HepG2 (cell line): ENCODE measurements at regions not wholly inside any gene's neighbourhood (a gene's known extent, or its start where the extent isn't known, plus 50 kb on each side); places are given as distances from the start of the nearest gene placed in this dataset.
"Not testable (repeated sequence)": the region's sequence is repeated elsewhere in the genome, so short reads cannot be mapped to it uniquely, and the experiment has no call there.

ENCODE experiments used
- ARNT ChIP-seq: fragments of 450-650 bp; IDR thresholded peaks from 2 replicates; pipeline ENCODE4 v1.6.1; 2017
- CC2D1A ChIP-seq: sonication (generic); formaldehyde crosslinking; IDR thresholded peaks from 2 replicates; pipeline ENCODE4 v1.8.1; 2023; ENCODE audit warnings: mild to moderate bottlenecking, missing genetic modification reagents
- DPF2 ChIP-seq: sonication (generic); formaldehyde crosslinking; IDR thresholded peaks from 2 replicates; pipeline ENCODE4 v1.4.0; 2020; ENCODE audit warnings: mild to moderate bottlenecking, low read depth, missing genetic modification reagents, borderline replicate concordance
- ETV5 ChIP-seq: IDR thresholded peaks from 2 replicates; pipeline ENCODE4 v1.6.1; 2018; ENCODE audit warnings: missing biosample characterization, missing genetic modification reagents, inconsistent platforms, borderline replicate concordance
- HCFC1 ChIP-seq: fragments of 150-350 bp; IDR thresholded peaks from 2 replicates; pipeline ENCODE4 v1.6.1; 2014; ENCODE audit warnings: low read depth, low read length
- JDP2 ChIP-seq: sonication (generic); formaldehyde crosslinking; IDR thresholded peaks from 2 replicates; pipeline ENCODE4 v1.8.1; 2022; ENCODE audit warnings: missing genetic modification reagents, borderline replicate concordance
- RBM22 ChIP-seq: fragments of 200-400 bp; formaldehyde crosslinking; optimal IDR thresholded peaks from 2 replicates; pipeline ENCODE3; 2017; ENCODE audit warnings: mild to moderate bottlenecking, low read length, moderate library complexity
- ZNF337 ChIP-seq: sonication (generic); formaldehyde crosslinking; IDR thresholded peaks from 2 replicates; pipeline ENCODE4 v1.5.1; 2020; ENCODE audit warnings: missing genetic modification reagents, low read depth, mild to moderate bottlenecking, borderline replicate concordance
- ZNF33A ChIP-seq: sonication (generic); formaldehyde crosslinking; IDR thresholded peaks from 2 replicates; pipeline ENCODE4 v1.5.1; 2020; ENCODE audit warnings: missing genetic modification reagents, mild to moderate bottlenecking, moderate library complexity, borderline replicate concordance
- ZNF713 ChIP-seq: sonication (generic); formaldehyde crosslinking; IDR thresholded peaks from 2 replicates; pipeline ENCODE4 v1.4.0; 2020; ENCODE audit warnings: mild to moderate bottlenecking, missing genetic modification reagents
- ZNF749 ChIP-seq: sonication (generic); formaldehyde crosslinking; IDR thresholded peaks from 2 replicates; pipeline ENCODE4 v1.8.0; 2022; ENCODE audit warnings: mild to moderate bottlenecking, missing genetic modification reagents, moderate library complexity, borderline replicate concordance
- TF ChIP-seq, protein P1 (sequence below): sonication (generic); formaldehyde crosslinking; IDR thresholded peaks from 2 replicates; pipeline ENCODE4 v1.5.0; 2020; ENCODE audit warnings: mild to moderate bottlenecking, missing genetic modification reagents, moderate library complexity
- TF ChIP-seq, protein P2 (sequence below): sonication (generic); formaldehyde crosslinking; IDR thresholded peaks from 2 replicates; pipeline ENCODE4 v1.5.0; 2020; ENCODE audit warnings: missing genetic modification reagents, mild to moderate bottlenecking, borderline replicate concordance
- TF ChIP-seq, protein P3 (sequence below), 2 experiments: IDR thresholded peaks; 2 replicates each; pipeline ENCODE4 v1.6.1; 2011 to 2012; ENCODE audit warnings: low read length in 2 of 2, borderline replicate concordance in 1 of 2, low read depth in 1 of 2, mild to moderate bottlenecking in 1 of 2, moderate library complexity in 1 of 2

DNA sequence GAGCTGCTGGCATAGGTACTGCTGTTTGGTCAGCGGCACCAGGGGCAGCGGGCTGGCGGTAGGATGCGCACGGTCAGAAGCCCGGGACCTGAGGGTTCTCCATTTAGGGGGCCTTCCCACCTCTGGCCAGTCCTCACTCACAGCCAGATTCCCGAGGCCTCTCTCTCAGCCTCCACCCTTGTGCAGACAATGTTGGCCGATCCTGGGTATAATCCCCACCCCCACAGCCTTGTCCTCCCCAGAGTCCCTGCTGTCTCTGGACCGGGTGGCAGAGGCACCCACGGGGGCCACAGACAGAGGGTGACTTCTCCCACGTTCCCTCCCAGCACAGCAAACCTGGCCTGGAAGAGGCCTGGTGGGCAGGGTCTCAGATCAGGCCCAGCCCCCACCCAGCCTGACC lies 52.7 kb upstream of the POTEM start:
- TF ChIP-seq, protein P1, sequence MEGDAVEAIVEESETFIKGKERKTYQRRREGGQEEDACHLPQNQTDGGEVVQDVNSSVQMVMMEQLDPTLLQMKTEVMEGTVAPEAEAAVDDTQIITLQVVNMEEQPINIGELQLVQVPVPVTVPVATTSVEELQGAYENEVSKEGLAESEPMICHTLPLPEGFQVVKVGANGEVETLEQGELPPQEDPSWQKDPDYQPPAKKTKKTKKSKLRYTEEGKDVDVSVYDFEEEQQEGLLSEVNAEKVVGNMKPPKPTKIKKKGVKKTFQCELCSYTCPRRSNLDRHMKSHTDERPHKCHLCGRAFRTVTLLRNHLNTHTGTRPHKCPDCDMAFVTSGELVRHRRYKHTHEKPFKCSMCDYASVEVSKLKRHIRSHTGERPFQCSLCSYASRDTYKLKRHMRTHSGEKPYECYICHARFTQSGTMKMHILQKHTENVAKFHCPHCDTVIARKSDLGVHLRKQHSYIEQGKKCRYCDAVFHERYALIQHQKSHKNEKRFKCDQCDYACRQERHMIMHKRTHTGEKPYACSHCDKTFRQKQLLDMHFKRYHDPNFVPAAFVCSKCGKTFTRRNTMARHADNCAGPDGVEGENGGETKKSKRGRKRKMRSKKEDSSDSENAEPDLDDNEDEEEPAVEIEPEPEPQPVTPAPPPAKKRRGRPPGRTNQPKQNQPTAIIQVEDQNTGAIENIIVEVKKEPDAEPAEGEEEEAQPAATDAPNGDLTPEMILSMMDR (CRISPR knock-in tag) = not testable (repeated sequence)
- not testable (repeated sequence) for TF ChIP-seq ZNF33A (CRISPR knock-in tag); JDP2 (CRISPR knock-in tag); ZNF337 (CRISPR knock-in tag); HCFC1; RBM22; ARNT; ZNF713; ETV5; ZNF749; CC2D1A; DPF2
- TF ChIP-seq, protein P2, sequence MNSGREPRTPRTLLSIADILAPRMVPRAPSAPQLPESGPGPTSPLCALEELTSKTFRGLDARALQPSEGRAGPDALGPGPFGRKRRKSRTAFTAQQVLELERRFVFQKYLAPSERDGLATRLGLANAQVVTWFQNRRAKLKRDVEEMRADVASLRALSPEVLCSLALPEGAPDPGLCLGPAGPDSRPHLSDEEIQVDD = not testable (repeated sequence)
- TF ChIP-seq, protein P3, sequence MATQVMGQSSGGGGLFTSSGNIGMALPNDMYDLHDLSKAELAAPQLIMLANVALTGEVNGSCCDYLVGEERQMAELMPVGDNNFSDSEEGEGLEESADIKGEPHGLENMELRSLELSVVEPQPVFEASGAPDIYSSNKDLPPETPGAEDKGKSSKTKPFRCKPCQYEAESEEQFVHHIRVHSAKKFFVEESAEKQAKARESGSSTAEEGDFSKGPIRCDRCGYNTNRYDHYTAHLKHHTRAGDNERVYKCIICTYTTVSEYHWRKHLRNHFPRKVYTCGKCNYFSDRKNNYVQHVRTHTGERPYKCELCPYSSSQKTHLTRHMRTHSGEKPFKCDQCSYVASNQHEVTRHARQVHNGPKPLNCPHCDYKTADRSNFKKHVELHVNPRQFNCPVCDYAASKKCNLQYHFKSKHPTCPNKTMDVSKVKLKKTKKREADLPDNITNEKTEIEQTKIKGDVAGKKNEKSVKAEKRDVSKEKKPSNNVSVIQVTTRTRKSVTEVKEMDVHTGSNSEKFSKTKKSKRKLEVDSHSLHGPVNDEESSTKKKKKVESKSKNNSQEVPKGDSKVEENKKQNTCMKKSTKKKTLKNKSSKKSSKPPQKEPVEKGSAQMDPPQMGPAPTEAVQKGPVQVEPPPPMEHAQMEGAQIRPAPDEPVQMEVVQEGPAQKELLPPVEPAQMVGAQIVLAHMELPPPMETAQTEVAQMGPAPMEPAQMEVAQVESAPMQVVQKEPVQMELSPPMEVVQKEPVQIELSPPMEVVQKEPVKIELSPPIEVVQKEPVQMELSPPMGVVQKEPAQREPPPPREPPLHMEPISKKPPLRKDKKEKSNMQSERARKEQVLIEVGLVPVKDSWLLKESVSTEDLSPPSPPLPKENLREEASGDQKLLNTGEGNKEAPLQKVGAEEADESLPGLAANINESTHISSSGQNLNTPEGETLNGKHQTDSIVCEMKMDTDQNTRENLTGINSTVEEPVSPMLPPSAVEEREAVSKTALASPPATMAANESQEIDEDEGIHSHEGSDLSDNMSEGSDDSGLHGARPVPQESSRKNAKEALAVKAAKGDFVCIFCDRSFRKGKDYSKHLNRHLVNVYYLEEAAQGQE (IDR thresholded peaks at IDR 0.05; ENCODE audit: borderline replicate concordance in 1 of 2, low read depth in 1 of 2, low read length in 2 of 2) = not testable (repeated sequence)
